Stimulated activated CD8-positive, alpha-beta memory T cell treated with anti-CD3 and anti-CD28 coated beads, Interleukin-7, amount 100 ng/mL, for 24 hours (primary cell): ENCODE measurements at regions not wholly inside any gene's neighbourhood (a gene's known extent, or its start where the extent isn't known, plus 50 kb on each side); places are given as distances from the start of the nearest gene placed in this dataset.
"Not testable (repeated sequence)": the region's sequence is repeated elsewhere in the genome, so short reads cannot be mapped to it uniquely, and the experiment has no call there.

Source experiments
- DNase-seq: peaks from one replicate; pipeline ENCODE4 v3.0.0-alpha.2; 2020; ENCODE audit warnings: low read depth

DNA sequence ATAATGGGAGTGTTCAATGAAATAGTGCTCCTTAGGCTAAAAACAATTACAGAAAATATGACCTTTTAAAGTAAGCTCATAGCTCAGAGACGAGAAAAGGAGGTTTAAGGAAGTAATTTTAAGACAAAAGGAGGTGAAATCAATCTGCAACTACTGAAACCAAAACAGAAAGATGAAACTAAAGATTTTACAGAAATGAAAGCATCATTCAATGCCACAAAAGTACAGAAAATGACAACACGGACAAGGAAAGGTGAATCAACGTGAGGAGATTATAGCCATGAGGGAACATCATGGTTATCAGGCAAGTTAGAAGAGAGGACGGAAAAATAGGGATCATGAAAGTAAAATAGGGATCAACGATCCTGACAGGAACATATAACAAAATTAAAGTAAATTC, 745.2 kb downstream of the PCDH17 start:
- no peak for DNase-seq

DNA sequence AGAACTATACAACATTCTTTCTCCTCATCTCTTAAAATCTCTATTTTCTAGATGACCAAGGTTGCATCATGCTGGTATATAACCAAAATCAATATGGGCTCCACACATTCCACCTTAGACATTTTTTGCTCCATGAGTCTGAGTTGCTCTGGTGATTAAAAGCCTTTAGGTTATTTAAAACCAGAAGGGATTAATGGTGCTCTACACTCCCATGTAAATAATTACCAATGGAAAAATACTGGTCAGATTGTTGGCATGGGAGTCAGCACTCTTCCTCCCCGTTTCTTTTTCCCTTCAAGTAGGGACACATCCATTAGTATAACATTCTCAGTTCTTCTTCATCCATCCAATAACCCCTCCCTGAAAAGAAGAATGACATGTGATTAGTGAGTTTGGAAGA, 747.7 kb downstream of the PCDH17 start:
- no peak for DNase-seq

DNA sequence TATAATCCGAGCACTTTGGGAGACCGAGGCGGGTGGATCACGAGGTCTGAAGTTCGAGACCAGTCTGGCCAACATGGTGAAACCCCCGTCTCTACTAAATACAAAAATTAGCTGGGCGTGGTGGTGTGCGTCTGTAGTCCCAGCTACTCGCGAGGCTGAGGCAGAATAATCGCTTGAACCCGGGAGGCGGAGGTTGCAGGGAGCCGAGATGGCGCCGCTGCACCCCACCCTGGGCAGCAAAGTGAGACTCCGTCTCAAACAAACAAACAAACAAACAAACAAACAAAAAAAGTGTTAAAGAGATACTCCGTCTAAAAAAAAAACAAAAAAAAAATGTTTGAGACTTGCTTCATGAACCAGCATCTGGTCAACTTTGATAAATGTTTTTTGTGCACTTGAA, 753.8 kb downstream of the PCDH17 start:
- DNase-seq = not testable (repeated sequence)

- DNase-seq = no peak
Measured at GRCh38 chr13:58397596-58398387, 766.2 kb downstream of the PCDH17 start.

DNA sequence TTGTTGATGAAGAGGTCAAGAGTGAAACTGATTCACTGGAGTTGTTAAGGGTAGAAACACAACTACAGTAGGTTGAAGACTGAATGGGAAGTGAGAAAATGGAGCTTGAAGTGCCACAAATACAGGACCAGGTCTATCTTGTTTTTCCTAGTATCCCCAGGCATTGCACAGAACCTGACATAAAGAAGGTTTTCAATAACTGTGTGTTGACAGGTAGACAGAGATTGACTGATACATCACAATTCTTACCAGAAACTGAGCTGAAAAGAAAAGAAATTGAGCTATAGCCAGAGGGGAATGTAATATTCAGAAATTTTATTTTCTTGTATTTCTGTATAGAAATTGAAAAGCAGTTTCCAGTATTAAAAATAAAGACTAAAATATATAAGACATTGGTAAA, 767.7 kb downstream of the PCDH17 start:
- no peak for DNase-seq

DNA sequence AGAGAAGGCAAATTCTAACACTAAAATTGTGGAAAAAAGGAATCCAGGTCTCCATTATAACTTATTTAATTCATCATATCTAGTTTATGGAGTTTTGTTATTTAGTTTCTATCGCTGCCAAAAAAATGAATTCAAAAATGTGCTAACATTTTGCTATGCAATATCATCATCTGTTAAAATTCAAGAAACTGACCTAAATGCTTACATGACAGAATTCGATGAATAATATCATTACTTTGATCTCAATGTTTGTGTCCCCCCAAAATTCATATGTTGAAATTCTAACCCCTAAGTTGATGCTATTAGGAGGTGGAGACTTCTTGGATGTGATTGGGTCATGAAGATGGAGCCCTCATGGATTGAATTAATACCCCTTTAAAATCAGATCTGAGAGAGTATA, 775.0 kb downstream of the PCDH17 start:
- no peak for DNase-seq

DNA sequence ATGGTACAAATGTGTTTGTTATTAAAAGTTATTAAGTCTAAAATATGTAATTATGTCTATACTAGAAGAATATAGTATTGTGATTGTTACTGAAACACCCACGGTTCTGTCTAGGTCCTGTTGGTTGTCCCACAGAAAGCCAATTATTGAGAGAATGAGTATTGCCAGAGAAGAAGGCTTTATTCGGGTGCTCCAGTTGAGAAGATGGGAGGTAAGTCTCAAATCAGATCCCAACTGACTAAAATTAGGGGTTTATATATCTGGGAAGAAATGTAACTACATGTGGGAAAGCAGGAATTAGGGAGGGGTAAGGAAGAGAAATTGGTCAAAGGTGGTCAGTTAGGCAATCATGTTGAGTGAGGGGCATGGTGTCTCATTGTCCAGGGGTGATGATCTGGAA, 798.4 kb downstream of the PCDH17 start:
- DNase-seq = no peak

GRCh38 chr13:58434943-58435342, 803.4 kb downstream of the PCDH17 start:
- DNase-seq = no peak

DNA sequence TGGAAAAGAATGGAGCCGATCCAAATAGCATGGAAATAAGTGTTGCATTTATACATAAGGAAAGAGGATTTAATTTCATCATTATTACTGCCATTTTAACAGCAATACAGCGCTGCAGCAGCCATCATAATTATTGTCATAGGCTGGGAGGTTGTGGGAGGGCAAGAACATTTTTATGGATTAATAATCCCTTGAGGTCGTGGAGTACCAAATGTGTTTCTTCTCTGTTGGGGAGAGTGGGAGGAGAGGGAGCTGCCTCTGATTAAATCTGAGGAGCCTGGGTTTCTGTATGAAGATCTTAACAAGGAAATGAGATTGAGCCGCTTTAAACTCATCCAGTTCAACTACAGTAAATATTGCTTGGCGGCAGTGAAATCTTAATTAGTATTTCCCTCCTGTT, 805.9 kb downstream of the PCDH17 start:
- DNase-seq = no peak

DNA sequence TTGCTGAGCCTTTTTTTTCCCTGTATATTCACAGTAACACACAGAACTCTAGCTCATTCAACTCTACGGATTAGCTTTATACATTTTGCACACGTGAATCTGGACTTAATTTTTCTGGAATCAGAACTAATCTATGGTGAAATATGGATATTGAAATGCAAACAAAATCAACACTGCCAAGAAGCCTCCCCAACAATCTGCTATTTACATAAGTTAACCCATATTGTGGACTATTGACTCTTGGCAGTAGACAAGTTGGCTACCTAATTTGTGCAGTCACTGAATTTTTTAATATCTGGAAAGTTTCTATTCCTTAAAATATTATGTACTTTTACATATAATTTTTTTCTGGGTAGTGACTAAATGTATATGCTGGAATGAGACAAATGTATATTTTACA, 815.4 kb downstream of the PCDH17 start:
- no peak for DNase-seq

DNA sequence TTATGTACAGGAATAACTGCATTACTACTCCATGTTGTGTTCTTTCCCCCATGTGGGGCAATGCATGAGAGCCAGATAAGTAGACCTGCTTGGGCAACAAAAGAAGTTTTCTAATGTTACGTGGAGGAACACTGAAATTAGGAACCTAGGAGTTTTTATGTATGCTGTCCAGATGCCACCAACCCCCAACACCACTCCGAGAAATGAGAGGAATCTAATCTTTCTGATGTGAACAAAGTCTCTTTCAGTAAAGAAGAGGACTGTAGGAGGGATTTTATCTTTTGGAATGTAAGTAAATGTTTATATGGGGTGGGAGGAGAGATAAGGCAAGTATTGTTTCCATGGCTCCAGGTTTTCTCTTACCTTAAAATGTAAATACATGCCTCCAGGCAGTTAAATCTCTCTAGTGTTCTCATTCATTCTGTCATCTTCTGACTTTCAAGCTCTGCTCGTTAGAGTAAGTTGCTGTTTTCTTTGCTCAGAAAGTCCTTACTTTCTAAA, 820.6 kb downstream of the PCDH17 start:
- DNase-seq = no peak

DNA sequence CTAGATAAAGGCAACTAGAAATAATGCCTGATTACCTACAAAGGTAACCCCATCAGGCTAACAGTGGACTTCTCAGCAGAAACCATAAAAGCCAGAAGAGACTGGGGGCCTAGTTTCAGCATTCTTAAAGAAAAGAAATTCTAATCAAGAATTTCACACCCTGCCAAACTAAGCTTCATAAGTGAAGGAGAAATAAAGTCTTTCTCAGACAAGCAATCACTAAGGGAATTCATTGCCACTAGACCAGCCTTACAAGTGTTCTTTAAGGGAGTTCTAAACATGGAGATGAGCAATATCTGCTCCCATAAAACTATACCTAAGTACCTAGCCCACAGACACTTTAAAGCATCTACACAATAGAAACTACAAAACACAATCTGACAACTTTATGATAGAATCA, 823.5 kb downstream of the PCDH17 start:
- DNase-seq = no peak

DNA sequence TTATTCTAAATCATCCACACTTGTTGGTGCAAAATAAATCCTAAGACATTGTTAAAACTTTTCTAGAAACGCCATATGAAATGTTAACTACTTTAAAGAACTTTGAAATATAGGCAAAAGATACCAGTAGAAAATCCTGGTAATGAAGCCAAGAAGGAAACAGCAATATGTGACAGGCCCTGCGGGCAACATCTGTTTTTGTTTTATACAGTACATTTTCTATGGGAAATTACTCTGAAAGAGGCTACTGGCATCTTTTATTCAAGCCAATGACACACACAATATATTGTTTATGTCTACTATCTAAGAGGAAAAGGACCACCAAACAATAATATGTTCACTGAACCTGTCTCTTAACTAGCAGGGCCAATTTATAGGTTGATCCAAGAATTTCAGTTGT, 829.7 kb downstream of the PCDH17 start:
- no peak for DNase-seq

DNA sequence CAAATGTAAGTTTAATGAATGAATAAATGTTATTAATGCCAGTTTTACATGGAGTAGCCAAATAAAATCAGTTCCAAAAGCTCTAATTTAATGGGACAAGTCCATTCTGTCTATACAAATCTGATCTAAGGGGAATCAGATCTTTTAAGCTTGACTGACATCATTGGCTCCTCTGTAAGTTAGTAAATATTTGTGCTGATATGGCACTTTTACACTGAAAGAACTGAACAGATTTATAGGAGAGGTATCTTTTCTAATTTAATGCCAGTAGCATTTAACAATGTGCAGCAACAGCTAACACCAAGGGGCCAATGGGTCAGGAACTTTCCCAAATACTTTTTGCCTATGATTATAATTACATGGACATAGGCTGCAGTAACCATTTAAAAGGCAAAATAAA, 832.3 kb downstream of the PCDH17 start:
- no peak for DNase-seq

DNA sequence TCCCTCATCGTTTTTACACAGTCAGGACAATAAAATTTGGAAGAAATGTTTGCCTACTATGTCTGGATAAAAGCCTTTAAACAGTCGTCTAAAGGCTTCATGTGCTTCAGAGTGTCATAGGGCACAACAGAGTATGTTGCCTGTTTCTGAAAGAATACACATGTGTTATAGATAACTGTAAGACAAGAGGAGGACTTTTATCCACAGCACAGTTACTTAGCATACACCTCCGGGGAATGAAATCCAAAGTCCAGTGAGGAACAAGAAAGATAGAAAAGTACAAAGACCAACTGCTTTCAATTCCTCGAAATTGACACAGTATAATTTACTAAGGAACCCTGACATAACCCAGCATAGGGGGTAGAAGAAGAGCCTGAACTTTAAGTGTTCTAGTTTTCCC, 835.6 kb downstream of the PCDH17 start:
- no peak for DNase-seq

DNA sequence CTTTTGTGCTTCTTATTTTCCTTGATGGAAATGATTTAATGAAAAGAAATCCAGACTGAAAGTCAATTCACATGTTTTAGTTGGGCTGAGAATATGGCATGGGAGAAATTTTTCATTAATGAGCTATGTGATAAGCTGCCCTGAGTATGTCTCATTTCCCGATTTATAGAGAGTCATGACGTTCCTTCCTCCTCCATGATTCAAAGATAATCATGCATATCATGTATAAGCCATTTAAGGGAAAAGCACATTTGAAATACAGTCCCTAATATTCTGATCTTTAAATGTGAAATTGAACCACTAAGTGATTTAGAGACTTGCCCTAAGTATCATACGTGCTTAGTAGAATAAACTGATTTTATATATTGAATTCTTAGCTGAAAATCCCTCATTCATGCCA, 840.9 kb downstream of the PCDH17 start:
- no peak for DNase-seq

DNA sequence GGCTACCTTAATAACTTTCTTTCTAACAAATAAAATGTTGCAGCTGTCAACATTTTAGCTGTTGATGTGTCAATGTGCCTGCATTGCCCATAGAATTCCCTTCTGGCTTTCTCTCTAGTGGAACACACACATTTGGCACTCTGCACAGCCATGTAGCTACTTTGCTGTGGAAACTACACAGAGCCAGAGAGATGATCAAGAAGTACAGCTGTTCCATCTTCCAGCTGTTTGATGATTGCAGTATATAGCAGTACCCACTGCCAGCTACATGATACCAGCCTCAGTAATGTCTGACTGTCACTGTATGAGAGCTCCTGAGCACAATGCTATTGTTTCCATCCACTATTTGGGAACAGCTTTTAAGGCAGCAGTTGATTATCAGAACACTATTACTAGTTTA, 843.0 kb downstream of the PCDH17 start:
- DNase-seq = no peak

DNA sequence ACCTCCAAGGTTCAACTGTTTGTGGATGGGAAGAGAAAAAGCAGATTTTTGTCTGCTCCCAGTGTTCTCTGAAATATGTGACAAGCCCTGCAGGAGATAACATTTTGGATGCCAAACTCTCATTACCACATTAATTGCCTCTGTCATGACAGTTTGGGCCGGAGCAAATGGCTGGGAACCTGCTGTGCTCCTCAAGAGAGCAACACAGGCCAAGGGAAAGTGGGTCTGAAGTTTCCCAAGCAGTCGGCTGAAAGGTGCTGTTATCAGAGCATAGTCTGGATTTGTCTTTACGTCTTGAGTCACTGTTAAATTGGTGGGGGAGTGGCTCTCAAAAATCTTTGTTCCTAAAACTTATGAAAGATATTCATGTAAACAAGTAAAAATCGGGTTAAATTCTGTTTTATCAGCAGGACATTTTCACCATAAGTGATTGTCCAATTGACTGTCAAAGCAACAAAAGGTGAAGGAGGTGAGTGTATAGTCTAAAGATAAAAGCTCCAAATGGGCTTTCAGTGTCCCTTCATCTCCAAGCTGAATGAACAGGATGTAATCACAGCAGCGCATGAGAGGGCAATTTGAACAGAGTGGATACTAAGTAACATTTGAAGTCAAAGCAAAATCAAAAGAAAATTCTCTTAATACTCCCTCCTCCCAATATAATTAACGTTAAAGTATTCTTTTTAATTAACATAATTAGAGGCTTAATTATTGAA, 844.8 kb downstream of the PCDH17 start:
- DNase-seq = no peak

DNA sequence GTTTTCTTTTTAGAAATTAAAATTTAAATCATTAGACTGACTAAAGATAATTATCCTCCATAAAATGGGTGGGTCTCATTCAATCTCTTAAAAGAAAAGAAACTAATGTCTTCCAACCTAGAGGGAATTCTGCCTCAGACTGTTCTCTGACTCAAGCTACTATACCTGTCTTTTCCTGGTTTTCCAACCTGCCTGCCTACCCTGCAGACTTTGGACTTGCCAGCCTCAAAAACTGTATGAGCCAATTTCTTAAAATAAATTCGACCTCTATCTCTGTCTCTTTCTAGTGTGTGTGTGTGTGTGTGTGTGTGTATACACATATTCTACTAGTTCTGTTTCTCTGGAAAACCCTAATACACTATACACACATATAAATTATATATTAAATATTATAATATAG, 847.3 kb downstream of the PCDH17 start:
- DNase-seq = no peak

DNA sequence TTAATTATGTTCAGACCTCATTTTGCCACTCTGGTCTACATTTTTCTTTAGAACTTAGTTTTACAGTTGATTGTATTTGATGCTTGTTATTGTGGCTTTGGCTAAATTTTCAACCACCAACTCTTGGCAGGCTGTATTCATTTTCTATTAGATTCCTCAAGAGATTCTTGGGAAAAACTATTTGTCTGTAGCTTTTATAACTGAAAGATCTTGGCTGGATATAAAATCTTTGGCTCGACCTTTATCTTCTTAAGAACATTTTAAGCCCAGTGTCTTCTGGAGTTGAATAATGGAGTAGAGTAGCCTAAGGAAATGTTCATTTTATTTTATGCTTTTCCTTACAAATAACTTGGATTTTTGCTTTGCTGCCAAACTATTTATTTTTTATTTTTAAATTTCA, 848.5 kb downstream of the PCDH17 start:
- DNase-seq = no peak

DNA sequence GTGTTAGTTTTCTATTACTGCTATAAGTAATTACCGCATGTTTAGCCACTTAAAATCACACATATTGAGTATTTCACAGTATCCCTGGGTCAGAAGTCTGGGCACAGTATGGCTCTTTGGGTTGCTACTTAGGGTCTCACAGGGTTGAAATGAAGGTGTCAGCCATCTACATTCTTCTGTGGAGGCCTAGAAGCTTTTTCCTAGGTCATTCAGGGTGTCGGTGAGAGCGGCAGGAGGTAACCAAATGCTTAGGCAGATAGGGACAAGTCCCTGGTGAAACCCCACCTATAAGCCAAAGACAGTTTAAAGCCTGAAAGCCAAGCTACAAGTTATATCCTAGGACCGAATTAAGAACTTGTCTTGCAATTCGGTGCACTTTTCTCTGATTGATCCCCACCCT, 856.7 kb downstream of the PCDH17 start:
- no peak for DNase-seq

DNA sequence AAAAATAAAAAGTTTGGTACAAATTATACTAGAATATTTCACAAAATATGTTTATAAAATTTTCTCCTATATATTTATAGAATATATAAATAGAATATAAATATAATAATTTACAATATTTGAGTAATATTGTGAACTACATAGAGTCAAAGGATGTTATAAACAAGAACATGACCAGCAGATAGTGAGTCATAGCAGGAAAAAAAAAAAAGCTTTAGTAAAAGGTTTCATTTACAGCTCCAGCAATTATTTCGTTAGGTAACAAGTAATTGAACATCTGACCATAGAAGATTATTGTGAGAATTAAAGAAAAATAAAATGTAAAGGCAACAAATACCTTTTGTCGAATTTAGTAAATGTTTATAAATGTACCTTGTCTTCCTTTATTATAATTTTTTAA, 864.1 kb downstream of the PCDH17 start:
- DNase-seq = no peak

GRCh38 chr13:58500938-58501337, 869.4 kb downstream of the PCDH17 start:
- DNase-seq = no peak
